ENCODE measurements at regions not wholly inside any gene's neighbourhood (a gene's known extent, or its start where the extent isn't known, plus 50 kb on each side); places are given as distances from the start of the nearest gene placed in this dataset.
"Not testable (repeated sequence)": the region's sequence is repeated elsewhere in the genome, so short reads cannot be mapped to it uniquely, and the experiment has no call there.

GRCh38 chr1:117754061-117754969 lies 148.5 kb downstream of the TENT5C start:
- peak; percentile 17 for DNase-seq (ENCODE audit: low read depth)

GRCh38 chr1:117757668-117758067 lies 151.8 kb downstream of the TENT5C start:
- DNase-seq (ENCODE audit: low read depth) = no peak

GRCh38 chr1:117758444-117759316 lies 152.8 kb downstream of the TENT5C start:
- peak; percentile 57 for DNase-seq (ENCODE audit: low read depth)

- no peak for DNase-seq (ENCODE audit: low read depth)
Observed at GRCh38 chr1:117759535-117759934, 153.7 kb downstream of the TENT5C start.

- DNase-seq (ENCODE audit: low read depth) = no peak
Observed at GRCh38 chr1:117760069-117760468, 154.2 kb downstream of the TENT5C start.

GRCh38 chr1:117760485-117760884 lies 154.6 kb downstream of the TENT5C start:
- DNase-seq (ENCODE audit: low read depth) = no peak

GRCh38 chr1:117767756-117768155 lies 161.7 kb downstream of the GDAP2 start:
- not testable (repeated sequence) for DNase-seq (ENCODE audit: low read depth)

- no peak for DNase-seq (ENCODE audit: low read depth)
Observed at GRCh38 chr1:117770981-117771531, 158.4 kb downstream of the GDAP2 start.

- no peak for DNase-seq (ENCODE audit: low read depth)
Observed at GRCh38 chr1:117779364-117779763, 150.1 kb downstream of the GDAP2 start.

GRCh38 chr1:117780687-117781475 lies 148.5 kb downstream of the GDAP2 start:
- no peak for DNase-seq (ENCODE audit: low read depth)

GRCh38 chr1:117782056-117782455 lies 147.4 kb downstream of the GDAP2 start:
- no peak for DNase-seq (ENCODE audit: low read depth)

- DNase-seq (ENCODE audit: low read depth) = no peak
Observed at GRCh38 chr1:117783606-117784396, 145.6 kb downstream of the GDAP2 start.

- no peak for DNase-seq (ENCODE audit: low read depth)
Observed at GRCh38 chr1:117788014-117788413, 141.4 kb downstream of the GDAP2 start.

GRCh38 chr1:117793413-117793812 lies 136.0 kb downstream of the GDAP2 start:
- no peak for DNase-seq (ENCODE audit: low read depth)

- DNase-seq (ENCODE audit: low read depth) = no peak
Observed at GRCh38 chr1:117794073-117794472, 135.3 kb downstream of the GDAP2 start.

- no peak for DNase-seq (ENCODE audit: low read depth)
Observed at GRCh38 chr1:117795190-117795589, 134.2 kb downstream of the GDAP2 start.

- DNase-seq (ENCODE audit: low read depth) = no peak
Observed at GRCh38 chr1:117795792-117796191, 133.6 kb downstream of the GDAP2 start.

- DNase-seq (ENCODE audit: low read depth) = no peak
Observed at GRCh38 chr1:117796226-117796625, 133.2 kb downstream of the GDAP2 start.

- DNase-seq (ENCODE audit: low read depth) = no peak
Observed at GRCh38 chr1:117798550-117798949, 130.9 kb downstream of the GDAP2 start.

- DNase-seq (ENCODE audit: low read depth) = no peak
Observed at GRCh38 chr1:117802531-117803257, 126.7 kb downstream of the GDAP2 start.
